ENCODE measurements at regions not wholly inside any gene's neighbourhood (a gene's known extent, or its start where the extent isn't known, plus 50 kb on each side); places are given as distances from the start of the nearest gene placed in this dataset.

- no peak for TF ChIP-seq CTCF (IDR thresholded peaks at IDR 0.05; ENCODE audit: insufficient read depth, low read length, poor library complexity, severe bottlenecking)
- TF ChIP-seq EZH2phosphoT487 (conservative IDR thresholded peaks at IDR 0.05; ENCODE audit: low read length) = no peak
These were observed 269.4 kb downstream of the RWDD3 start for GRCh38 chr1:95503278-95504030.
